ENCODE measurements at regions not wholly inside any gene's neighbourhood (a gene's known extent, or its start where the extent isn't known, plus 50 kb on each side); places are given as distances from the start of the nearest gene placed in this dataset.

GRCh38 chr5:61613679-61614078 is 281.6 kb downstream of the ZSWIM6 start:
- TF ChIP-seq CTCF (IDR thresholded peaks at IDR 0.05) (no peak), POLR2A (IDR thresholded peaks at IDR 0.05) (no peak)

Measured in lower leg skin (tissue), 3 donors.